Suprapubic skin (tissue), 4 donors: ENCODE measurements at regions not wholly inside any gene's neighbourhood (a gene's known extent, or its start where the extent isn't known, plus 50 kb on each side); places are given as distances from the start of the nearest gene placed in this dataset.
A peak's percentile ranks its signal among the peaks of the same experiment; 100 is the strongest.

Experiments
- DNase-seq, 2 donors: peaks; one replicate each; pipeline ENCODE4 v3.0.0-alpha.2; 2019; ENCODE audit warnings: low spot score in 2 of 2
- H3K27ac ChIP-seq: fragments of 200-600 bp; sonication (generic); one replicate; pipeline ENCODE4 v1.5.1; 2019
- H3K27me3 ChIP-seq: fragments of 200-600 bp; sonication (generic); one replicate; pipeline ENCODE4 v1.5.1; 2019
- H3K36me3 ChIP-seq: fragments of 200-600 bp; sonication (generic); one replicate; pipeline ENCODE4 v1.5.1; 2019
- H3K4me1 ChIP-seq: fragments of 200-600 bp; sonication (generic); one replicate; pipeline ENCODE4 v1.5.1; 2019
- H3K4me3 ChIP-seq: fragments of 200-600 bp; sonication (generic); one replicate; pipeline ENCODE4 v1.5.1; 2019; ENCODE audit warnings: mild to moderate bottlenecking
- H3K9me3 ChIP-seq: fragments of 200-600 bp; sonication (generic); one replicate; pipeline ENCODE4 v1.5.1; 2019
- EP300 ChIP-seq: sonication (generic); formaldehyde crosslinking; IDR thresholded peaks from one replicate; pipeline ENCODE4 v1.6.1; 2017; ENCODE audit warnings: antibody characterized with exemption
- POLR2A ChIP-seq, 2 donors: fragments of 450-650 bp; IDR thresholded peaks; one replicate each; pipeline ENCODE4 v1.6.1; 2017; ENCODE audit warnings: antibody characterized with exemption in 2 of 2, mild to moderate bottlenecking in 2 of 2, moderate library complexity in 2 of 2
- POLR2AphosphoS5 ChIP-seq, 3 donors: sonication (generic); formaldehyde crosslinking; IDR thresholded peaks; one replicate each; pipeline ENCODE4 v1.6.1; 2017; ENCODE audit warnings: antibody characterized with exemption in 3 of 3
- WGBS: methylation state at CpG from one replicate; pipeline ENCODE4 v1.1.5; 2018; 5-methylcytosine and 5-hydroxymethylcytosine counted together
- TF ChIP-seq, protein P1 (sequence below), 2 donors: fragments of 200-600 bp in 1 of 2; fragments of 450-650 bp in 1 of 2; sonication (generic) in 1 of 2; IDR thresholded peaks; one replicate each; pipeline ENCODE4 v1.5.1; 2016 to 2019; ENCODE audit warnings: antibody characterized with exemption in 2 of 2, mild to moderate bottlenecking in 1 of 2, moderate library complexity in 1 of 2

DNA sequence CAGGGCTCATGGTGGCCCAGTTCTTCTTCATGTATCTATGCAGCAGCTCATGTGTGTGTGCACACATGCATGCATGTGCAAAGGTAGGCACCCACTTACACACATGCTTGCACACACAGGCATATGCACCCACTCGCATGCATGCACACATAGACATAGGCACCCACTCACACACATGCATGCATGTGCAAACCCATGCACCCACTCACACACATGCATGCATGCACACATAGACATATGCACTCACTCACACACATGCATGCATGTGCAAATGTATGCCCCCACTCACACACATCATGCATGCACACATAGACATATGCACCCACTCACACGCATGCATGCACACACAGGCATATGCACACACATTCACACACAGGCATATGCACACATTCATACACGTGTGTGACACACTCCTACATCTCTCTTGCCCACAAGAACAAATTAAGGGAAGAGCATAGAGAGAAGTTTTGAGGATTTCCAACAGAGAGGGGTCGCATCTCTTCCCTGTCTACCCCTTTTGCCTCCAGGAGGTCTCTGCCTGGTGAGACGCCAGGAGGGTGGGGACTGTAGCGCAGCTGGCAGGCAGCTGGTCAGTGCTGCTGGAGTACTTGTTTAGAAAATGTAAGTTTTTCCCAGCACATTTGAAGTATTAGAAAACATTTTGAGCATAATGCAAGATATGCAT lies 63.9 kb upstream of the ARHGEF7 start:
- no peak for DNase-seq
- Histone ChIP-seq H3K4me1 (peaks cover 2% of the 10 kb centered on the region), H3K4me3 (no peak overlapping the region), H3K9me3 (no peaks in the 10 kb centered on the region), H3K27ac (no peak overlapping the region), H3K27me3 (no peaks in the 10 kb centered on the region), H3K36me3 (no peaks in the 10 kb centered on the region)
- WGBS: 60% methylated on average over 6 of the region's 6 CpGs
- TF ChIP-seq, protein P1, sequence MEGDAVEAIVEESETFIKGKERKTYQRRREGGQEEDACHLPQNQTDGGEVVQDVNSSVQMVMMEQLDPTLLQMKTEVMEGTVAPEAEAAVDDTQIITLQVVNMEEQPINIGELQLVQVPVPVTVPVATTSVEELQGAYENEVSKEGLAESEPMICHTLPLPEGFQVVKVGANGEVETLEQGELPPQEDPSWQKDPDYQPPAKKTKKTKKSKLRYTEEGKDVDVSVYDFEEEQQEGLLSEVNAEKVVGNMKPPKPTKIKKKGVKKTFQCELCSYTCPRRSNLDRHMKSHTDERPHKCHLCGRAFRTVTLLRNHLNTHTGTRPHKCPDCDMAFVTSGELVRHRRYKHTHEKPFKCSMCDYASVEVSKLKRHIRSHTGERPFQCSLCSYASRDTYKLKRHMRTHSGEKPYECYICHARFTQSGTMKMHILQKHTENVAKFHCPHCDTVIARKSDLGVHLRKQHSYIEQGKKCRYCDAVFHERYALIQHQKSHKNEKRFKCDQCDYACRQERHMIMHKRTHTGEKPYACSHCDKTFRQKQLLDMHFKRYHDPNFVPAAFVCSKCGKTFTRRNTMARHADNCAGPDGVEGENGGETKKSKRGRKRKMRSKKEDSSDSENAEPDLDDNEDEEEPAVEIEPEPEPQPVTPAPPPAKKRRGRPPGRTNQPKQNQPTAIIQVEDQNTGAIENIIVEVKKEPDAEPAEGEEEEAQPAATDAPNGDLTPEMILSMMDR (IDR thresholded peaks at IDR 0.05): no peak
- TF ChIP-seq POLR2A (IDR thresholded peaks at IDR 0.05) (no peak), EP300 (no peak), POLR2AphosphoS5 (IDR thresholded peaks at IDR 0.05) (no peak)

DNA sequence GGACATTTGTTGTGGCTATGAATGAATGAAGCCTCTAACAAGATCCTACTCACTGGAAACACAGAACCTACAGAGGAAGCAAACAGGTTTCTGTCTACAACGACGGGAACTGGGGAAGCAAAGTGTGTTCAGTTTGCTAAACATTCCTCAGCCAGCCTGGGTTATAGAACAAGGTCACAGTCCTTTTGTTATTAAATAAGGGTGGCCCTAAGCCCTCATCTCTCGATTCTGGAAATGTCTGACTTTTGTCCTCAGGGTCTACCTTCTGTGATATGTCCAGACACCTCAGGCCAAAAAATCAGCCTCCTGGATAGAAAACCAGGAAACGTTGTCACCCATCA lies 64.6 kb upstream of the ARHGEF7 start:
- H3K4me3 ChIP-seq: no peak overlapping the region
- H3K9me3 ChIP-seq: no peaks in the 10 kb centered on the region
- H3K36me3 ChIP-seq: no peaks in the 10 kb centered on the region
- no peaks in the 10 kb centered on the region for H3K27me3 ChIP-seq
- WGBS: 51% methylated on average over 4 of the region's 4 CpGs
- no peak for TF ChIP-seq POLR2A (IDR thresholded peaks at IDR 0.05)
- TF ChIP-seq, protein P1 (IDR thresholded peaks at IDR 0.05): no peak
- TF ChIP-seq EP300: no peak
- TF ChIP-seq POLR2AphosphoS5 (IDR thresholded peaks at IDR 0.05): no peak
- H3K4me1 ChIP-seq: peaks cover 2% of the 10 kb centered on the region
- no peak overlapping the region for H3K27ac ChIP-seq
- DNase-seq: no peak

DNA sequence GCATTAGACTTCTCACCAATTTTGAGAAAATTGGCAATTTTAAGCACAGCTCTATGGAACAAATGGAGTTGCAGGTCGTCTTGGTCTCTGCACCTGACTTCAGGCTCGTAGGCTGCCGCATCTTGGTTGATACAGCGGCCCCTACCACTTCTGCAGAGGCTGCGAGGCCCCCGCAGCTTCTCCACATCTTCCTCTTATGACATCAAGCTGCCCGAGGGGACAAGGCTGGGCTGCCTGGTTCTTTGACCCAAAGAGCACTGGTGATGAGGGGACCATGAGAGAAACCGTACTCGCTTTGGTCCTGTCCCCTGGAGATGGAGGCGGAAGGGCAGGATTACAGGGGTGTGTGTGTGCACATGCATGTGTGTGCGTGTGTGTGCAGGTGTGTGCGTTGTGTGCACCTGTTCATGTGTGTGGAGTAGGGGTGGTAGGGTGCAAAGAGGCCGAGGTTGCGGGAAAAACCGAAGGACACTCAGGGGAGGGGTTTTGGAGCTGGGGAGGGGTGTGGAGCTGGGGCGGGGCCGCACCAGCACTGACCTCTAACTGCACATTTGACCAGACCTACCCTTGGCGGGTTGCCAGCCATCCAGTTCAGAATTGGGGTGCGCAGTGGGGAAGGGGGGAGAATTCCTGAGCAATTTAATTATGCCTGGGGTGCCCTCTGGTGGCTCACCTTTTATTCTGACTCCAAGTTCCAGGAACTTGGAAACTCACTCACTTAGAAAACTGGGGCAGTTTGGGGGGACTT lies 65.1 kb upstream of the ARHGEF7 start:
- 70% methylated on average over 19 of the region's 19 CpGs for WGBS
- DNase-seq: no peak

DNA sequence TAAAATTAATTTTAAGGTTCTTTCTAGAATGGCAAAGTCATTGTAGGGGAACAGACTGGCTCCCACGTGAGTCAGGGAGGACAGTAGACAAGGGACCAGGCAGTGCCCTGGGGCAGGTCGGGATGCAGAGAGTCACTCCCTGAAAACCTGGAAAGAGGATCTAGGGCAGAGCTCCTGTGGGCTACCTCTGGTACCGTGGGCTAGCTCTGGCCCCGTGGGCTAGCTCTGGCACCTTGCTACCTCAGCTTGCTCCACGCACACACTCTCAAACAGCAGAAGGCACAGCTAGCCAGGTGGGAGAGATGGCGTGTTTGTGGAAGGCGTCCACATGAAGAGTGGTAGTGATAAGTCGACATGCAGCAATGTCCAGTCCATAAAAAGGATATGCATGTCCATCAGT lies 66.7 kb upstream of the ARHGEF7 start:
- H3K4me1 ChIP-seq: peaks cover 2% of the 10 kb centered on the region
- no peak overlapping the region for H3K27ac ChIP-seq
- H3K4me3 ChIP-seq: no peak overlapping the region
- 93% methylated on average over 8 of the region's 8 CpGs for WGBS
- DNase-seq: no peak
- H3K9me3 ChIP-seq: no peaks in the 10 kb centered on the region
- no peaks in the 10 kb centered on the region for H3K27me3 ChIP-seq
- no peaks in the 10 kb centered on the region for H3K36me3 ChIP-seq
- TF ChIP-seq EP300 (no peak), POLR2A (IDR thresholded peaks at IDR 0.05) (no peak), POLR2AphosphoS5 (IDR thresholded peaks at IDR 0.05) (no peak)
- TF ChIP-seq, protein P1 (IDR thresholded peaks at IDR 0.05): no peak

More for the DNA sequence above, 65.1 kb upstream of the ARHGEF7 start:
- TF ChIP-seq, protein P1 (IDR thresholded peaks at IDR 0.05): peak in 1 of 2 donors; percentile 23
- no peak for TF ChIP-seq POLR2A (IDR thresholded peaks at IDR 0.05)
- Histone ChIP-seq H3K4me1 (peaks cover 2% of the 10 kb centered on the region), H3K27me3 (no peaks in the 10 kb centered on the region), H3K9me3 (no peaks in the 10 kb centered on the region), H3K27ac (no peak overlapping the region), H3K4me3 (no peak overlapping the region), H3K36me3 (no peaks in the 10 kb centered on the region)

DNA sequence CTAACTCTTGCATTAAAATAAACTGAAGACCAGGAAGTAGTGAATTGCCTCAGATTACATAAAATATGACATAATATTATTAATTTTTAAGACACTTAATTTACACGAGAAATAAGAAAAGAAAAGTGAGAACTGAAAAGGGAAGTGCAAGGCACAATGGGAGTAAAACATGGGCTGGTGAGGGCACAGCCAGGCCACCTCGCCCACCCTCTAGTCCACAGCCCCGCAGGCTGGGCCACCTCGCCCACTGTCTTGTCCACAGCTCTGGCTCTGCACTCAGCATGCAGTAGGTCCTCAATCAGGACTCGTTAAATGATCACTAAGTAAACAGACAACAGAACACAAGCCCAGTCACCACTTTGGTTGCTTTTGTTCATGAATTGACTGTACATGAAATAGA lies 67.8 kb upstream of the ARHGEF7 start:
- 75% methylated on average over 5 of the region's 5 CpGs for WGBS
- peaks cover 2% of the 10 kb centered on the region for H3K4me1 ChIP-seq
- H3K36me3 ChIP-seq: no peaks in the 10 kb centered on the region
- no peak for DNase-seq
- no peak overlapping the region for H3K4me3 ChIP-seq
- peak overlapping the region; percentile 47 for H3K27ac ChIP-seq
- no peaks in the 10 kb centered on the region for H3K9me3 ChIP-seq
- no peaks in the 10 kb centered on the region for H3K27me3 ChIP-seq
- no peak for TF ChIP-seq POLR2A (IDR thresholded peaks at IDR 0.05)
- no peak for TF ChIP-seq EP300
- TF ChIP-seq POLR2AphosphoS5 (IDR thresholded peaks at IDR 0.05): no peak
- TF ChIP-seq, protein P1 (IDR thresholded peaks at IDR 0.05): no peak
